H1 (cell line): ENCODE measurements at regions not wholly inside any gene's neighbourhood (a gene's known extent, or its start where the extent isn't known, plus 50 kb on each side); places are given as distances from the start of the nearest gene placed in this dataset.

ENCODE experiments used
- CTCF ChIA-PET: fragments of 300-600 bp; sonication (Branson Sonifier 250); formaldehyde crosslinking; loops from one replicate; lab custom pipeline; 2021; ENCODE audit not compliant: partially characterized antibody; lab: Charles Lee
- POLR2A ChIA-PET: fragments of 300-600 bp; sonication (Branson Sonifier 250); formaldehyde crosslinking; loops from one replicate; lab custom pipeline; 2021; ENCODE audit warnings: inconsistent platforms; ENCODE audit not compliant: partially characterized antibody; lab: Charles Lee
- DNase-seq, 2 experiments: peaks; one replicate each; pipeline versions ENCODE4 v3.0.0 to v3.0.0-alpha.2; 2010 to 2022; ENCODE audit warnings: low spot score in 2 of 2, low read depth in 1 of 2, mixed read lengths in 1 of 2
- FAIRE-seq: peaks from 2 replicates; lab custom pipeline; 2011; peaks lifted over from hg19 to GRCh38; lab: Jason Lieb, UNC
- H2AFZ ChIP-seq: 2 replicates; pipeline ENCODE4 v1.8.1; 2012; ENCODE audit warnings: low read length, inconsistent platforms
- H2AK5ac ChIP-seq: 2 replicates; pipeline ENCODE4 v1.6.1; 2013; ENCODE audit warnings: low read depth, low read length
- H2BK120ac ChIP-seq: replicated peaks from 2 replicates; pipeline ENCODE3; 2013; ENCODE audit warnings: low read depth, low read length, inconsistent platforms
- H2BK12ac ChIP-seq: 2 replicates; pipeline ENCODE4 v1.6.1; 2013; ENCODE audit warnings: low read depth, low read length
- H2BK15ac ChIP-seq: 2 replicates; pipeline ENCODE4 v1.6.1; 2013; ENCODE audit warnings: low read length
- H2BK20ac ChIP-seq: 2 replicates; pipeline ENCODE4 v1.6.1; 2013; ENCODE audit warnings: low read length
- H2BK5ac ChIP-seq: 2 replicates; pipeline ENCODE4 v1.6.1; 2013; ENCODE audit warnings: low read depth, low read length
- H3K14ac ChIP-seq: 2 replicates; pipeline ENCODE4 v1.6.1; 2013; ENCODE audit warnings: inconsistent platforms; ENCODE audit not compliant: insufficient read length
- H3K18ac ChIP-seq: 2 replicates; pipeline ENCODE4 v1.6.1; 2013; ENCODE audit warnings: low read length; ENCODE audit errors: extremely low read depth
- H3K23ac ChIP-seq: 2 replicates; pipeline ENCODE4 v1.6.1; 2013; ENCODE audit warnings: inconsistent platforms; ENCODE audit not compliant: insufficient read length
- H3K23me2 ChIP-seq: 2 replicates; pipeline ENCODE4 v1.6.1; 2013; ENCODE audit warnings: low read depth, low read length
- H3K27ac ChIP-seq: 2 replicates; pipeline ENCODE4 v1.6.1; 2011; ENCODE audit warnings: low read depth, low read length, inconsistent platforms
- H3K27me3 ChIP-seq, 4 experiments: replicated peaks in 1 of 4; 1 replicate in 1 of 4; 2 replicates in 3 of 4; pipeline versions ENCODE4 v1.6.1 to v1.8.1; 2011 to 2013; ENCODE audit warnings: low read length in 3 of 4, mild to moderate bottlenecking in 3 of 4, inconsistent platforms in 2 of 4, mixed read lengths in 2 of 4, moderate library complexity in 1 of 4; ENCODE audit not compliant: control insufficient read depth in 3 of 4, insufficient read depth in 3 of 4; ENCODE audit errors: extremely low read depth in 1 of 4
- H3K36me3 ChIP-seq, 4 experiments: 2 replicates each; pipeline versions ENCODE4 v1.6.1 to v1.8.1; 2011 to 2013; ENCODE audit warnings: mild to moderate bottlenecking in 4 of 4, low read length in 3 of 4, moderate library complexity in 2 of 4, control low read depth in 1 of 4, inconsistent platforms in 1 of 4; ENCODE audit not compliant: insufficient read depth in 4 of 4, control insufficient read depth in 2 of 4
- H3K4ac ChIP-seq: replicated peaks from 2 replicates; pipeline ENCODE3; 2013; ENCODE audit warnings: low read length, low read depth, mixed read lengths, inconsistent platforms; ENCODE audit not compliant: insufficient read length
- H3K4me1 ChIP-seq, 4 experiments: replicated peaks in 1 of 4; 1 replicate in 1 of 4; 2 replicates in 3 of 4; pipeline versions ENCODE4 v1.6.1 to v1.8.1; 2011 to 2013; ENCODE audit warnings: low read length in 3 of 4, inconsistent platforms in 2 of 4, mixed read lengths in 1 of 4; ENCODE audit not compliant: insufficient read depth in 4 of 4, control insufficient read depth in 3 of 4
- H3K4me2 ChIP-seq, 2 experiments: 2 replicates each; pipeline versions ENCODE4 v1.6.1 to v1.8.1; 2011 to 2013; ENCODE audit warnings: low read depth in 2 of 2, low read length in 2 of 2, control low read depth in 1 of 2, inconsistent platforms in 1 of 2, mild to moderate bottlenecking in 1 of 2; ENCODE audit not compliant: insufficient read depth in 1 of 2
- H3K4me3 ChIP-seq, 4 experiments: fragments of 200-600, 300-600 bp in 1 of 4; sonication (generic), shearing (Covaris generic), sonication (Bioruptor Twin) in 1 of 4; 2 replicates each; pipeline versions ENCODE4 v1.5.1 to v1.8.1; 2011 to 2016; ENCODE audit warnings: low read length in 4 of 4, low read depth in 3 of 4, control low read depth in 2 of 4, inconsistent platforms in 2 of 4, mild to moderate bottlenecking in 2 of 4, mixed read lengths in 1 of 4, moderate library complexity in 1 of 4; ENCODE audit not compliant: insufficient read depth in 2 of 4; ENCODE audit errors: extremely low read depth in 1 of 4
- H3K56ac ChIP-seq: replicated peaks from 2 replicates; pipeline ENCODE3; 2013; ENCODE audit warnings: low read depth, mild to moderate bottlenecking, mixed read lengths, low read length, inconsistent platforms; ENCODE audit not compliant: insufficient read length
- H3K79me1 ChIP-seq: 2 replicates; pipeline ENCODE4 v1.6.1; 2013; ENCODE audit warnings: low read depth, low read length, control low read depth
- H3K79me2 ChIP-seq, 2 experiments: 2 replicates each; pipeline versions ENCODE4 v1.6.1 to v1.8.1; 2012 to 2013; ENCODE audit warnings: low read length in 2 of 2, mild to moderate bottlenecking in 2 of 2, inconsistent platforms in 1 of 2; ENCODE audit not compliant: insufficient read depth in 2 of 2, control insufficient read depth in 1 of 2
- H3K9ac ChIP-seq, 4 experiments: replicated peaks in 1 of 4; 1 replicate in 1 of 4; 2 replicates in 3 of 4; pipeline versions ENCODE4 v1.6.1 to v1.8.1; 2011 to 2013; ENCODE audit warnings: low read depth in 3 of 4, low read length in 3 of 4, control low read depth in 2 of 4, mild to moderate bottlenecking in 2 of 4, moderate library complexity in 2 of 4, inconsistent platforms in 1 of 4; ENCODE audit errors: extremely low read depth in 1 of 4
- H3K9me3 ChIP-seq, 2 experiments: 2 replicates each; pipeline versions ENCODE4 v1.6.1 to v1.8.1; 2012 to 2013; ENCODE audit warnings: mild to moderate bottlenecking in 2 of 2, moderate library complexity in 2 of 2, control low read depth in 1 of 2, inconsistent platforms in 1 of 2, low read depth in 1 of 2, low read length in 1 of 2, mixed read lengths in 1 of 2; ENCODE audit not compliant: insufficient read depth in 2 of 2
- H4K20me1 ChIP-seq, 2 experiments: replicated peaks in 1 of 2; 2 replicates each; pipeline versions ENCODE3 to v1.8.1; 2011 to 2013; ENCODE audit warnings: inconsistent platforms in 2 of 2, low read length in 2 of 2, mild to moderate bottlenecking in 1 of 2; ENCODE audit not compliant: insufficient read depth in 2 of 2, control insufficient read depth in 1 of 2
- H4K5ac ChIP-seq: 2 replicates; pipeline ENCODE4 v1.6.1; 2013; ENCODE audit warnings: low read length, low read depth, mixed read lengths, inconsistent platforms; ENCODE audit not compliant: insufficient read length
- H4K8ac ChIP-seq: 2 replicates; pipeline ENCODE4 v1.8.0; 2013; ENCODE audit warnings: mild to moderate bottlenecking, moderate library complexity, low read length, inconsistent platforms; ENCODE audit not compliant: insufficient read depth; ENCODE audit errors: extremely low read depth
- H4K91ac ChIP-seq: replicated peaks from 2 replicates; pipeline ENCODE3; 2013; ENCODE audit warnings: low read length, mixed read lengths, inconsistent platforms; ENCODE audit not compliant: insufficient read length
- BCL11A ChIP-seq, 2 experiments: IDR thresholded peaks; one replicate each; pipeline ENCODE4 v1.6.1; 2011; ENCODE audit warnings: low read depth in 2 of 2, low read length in 2 of 2, mild to moderate bottlenecking in 2 of 2
- CBX8 ChIP-seq: fragments of 300-800, 300-1000 bp; sonication (generic); IDR thresholded peaks from 2 replicates; pipeline ENCODE4 v1.7.1; 2016; ENCODE audit warnings: low read depth, low read length, borderline replicate concordance
- CEBPB ChIP-seq: IDR thresholded peaks from 2 replicates; pipeline ENCODE4 v1.6.1; 2012; ENCODE audit warnings: low read depth, low read length
- CHD1 ChIP-seq: IDR thresholded peaks from 2 replicates; pipeline ENCODE4 v1.6.1; 2012; ENCODE audit warnings: low read depth, low read length, improper control_type of control experiment
- EGR1 ChIP-seq: IDR thresholded peaks from 2 replicates; pipeline ENCODE4 v1.6.1; 2011; ENCODE audit warnings: low read depth, low read length, borderline replicate concordance
- KDM1A ChIP-seq: fragments of 200-600, 300-600 bp; sonication (generic); IDR thresholded peaks from 2 replicates; pipeline ENCODE4 v1.7.1; 2016; ENCODE audit warnings: mild to moderate bottlenecking, low read length, borderline replicate concordance
- KDM4A ChIP-seq: IDR thresholded peaks from one replicate; pipeline ENCODE4 v1.7.1; 2012; ENCODE audit warnings: low read depth, mild to moderate bottlenecking, moderate library complexity, low read length, inconsistent platforms; ENCODE audit not compliant: severe bottlenecking
- MAFK ChIP-seq: IDR thresholded peaks from 2 replicates; pipeline ENCODE4 v1.6.1; 2012; ENCODE audit warnings: low read depth, mild to moderate bottlenecking, improper control_type of control experiment, low read length
- RAD21 ChIP-seq, 2 experiments: IDR thresholded peaks in 1 of 2; conservative IDR thresholded peaks in 1 of 2; 2 replicates each; pipeline ENCODE4 v1.6.1; 2011; ENCODE audit warnings: low read depth in 2 of 2, low read length in 2 of 2, improper control_type of control experiment in 1 of 2, inconsistent platforms in 1 of 2, mild to moderate bottlenecking in 1 of 2, moderate library complexity in 1 of 2
- RBBP5 ChIP-seq: IDR thresholded peaks from 2 replicates; pipeline ENCODE4 v1.7.1; 2012; ENCODE audit warnings: low read depth, mild to moderate bottlenecking, inconsistent platforms, low read length, moderate library complexity, borderline replicate concordance
- RNF2 ChIP-seq: fragments of 200-900, 300-1000 bp; sonication (generic); IDR thresholded peaks from 2 replicates; pipeline ENCODE4 v1.7.1; 2016; ENCODE audit warnings: borderline replicate concordance, low read depth, mild to moderate bottlenecking, antibody characterized with exemption, low read length; ENCODE audit not compliant: poor library complexity, severe bottlenecking; ENCODE audit errors: missing control alignments
- WGBS, 2 experiments: shearing (Covaris generic) in 1 of 2; methylation state at CpG; one replicate each; pipeline versions ENCODE4 v1.1.6 to v1.1.7; 2013 to 2015; ENCODE audit warnings: low lambda C conversion rate in 2 of 2, mixed read lengths in 2 of 2, inconsistent platforms in 1 of 2, low coverage in 1 of 2, missing lambda C conversion rate in 1 of 2; ENCODE audit not compliant: insufficient replicate concordance in 2 of 2, insufficient coverage in 1 of 2, insufficient read length in 1 of 2; ENCODE audit errors: extremely low coverage in 1 of 2, missing lambda C conversion rate in 1 of 2; 5-methylcytosine and 5-hydroxymethylcytosine counted together

GRCh38 chr2:207255565-207256470, 90.1 kb upstream of the KLF7 start:
- Histone ChIP-seq H2BK5ac (no peak overlapping the region), H2BK12ac (0 out of 2 replicates have a peak overlapping the region, but pooled peaks have one; percentile 45), H4K8ac (no peak overlapping the region), H3K4me3 (no peak overlapping the region), H3K79me1 (no peaks in the 10 kb centered on the region), H2AK5ac (0 out of 2 replicates have a peak overlapping the region, but pooled peaks have one; percentile 55), H2BK120ac (no peak overlapping the region), H3K56ac (no peak overlapping the region), H3K23me2 (no peaks in the 10 kb centered on the region), H2AFZ (no peak overlapping the region), H4K91ac (no peak overlapping the region), H3K18ac (no peak overlapping the region), H3K14ac (no peak overlapping the region), H3K79me2 (no peaks in the 10 kb centered on the region), H3K4me1 (peaks cover 0 to 4% (median 2%) of the 10 kb centered on the region in 4 experiments; a peak in 3 of 7 replicates), H3K27ac (no peak overlapping the region), H3K4ac (no peak overlapping the region), H2BK20ac (peak overlapping the region; percentile 52; the same call in 1 of the 2 replicates), H2BK15ac (no peak overlapping the region; the same call in 1 of the 2 replicates), H3K36me3 (no peaks in the 10 kb centered on the region), H3K9ac (no peak overlapping the region), H3K27me3 (no peaks in the 10 kb centered on the region), H3K9me3 (no peaks in the 10 kb centered on the region), H3K23ac (no peak overlapping the region), H4K5ac (no peak overlapping the region), H3K4me2 (no peak overlapping the region), H4K20me1 (no peaks in the 10 kb centered on the region)
- WGBS, 2 experiments: 92% methylated on average over 14 of the region's 17 CpGs; no CpG with 5 or more reads in 1 of the 2 experiments
- FAIRE-seq: no peak
- no peak for DNase-seq
- ChIA-PET CTCF (interaction anchor here (0.7 to 0.9 kb wide), 2 partner anchors 16 to 415 kb away, joined by 3 read pairs; no protein-coding TSS in a partner anchor), POLR2A (no interaction called here)
- TF ChIP-seq MAFK (no peak), KDM4A (no peak), CBX8 (no peak), RBBP5 (no peak), CEBPB (no peak), EGR1 (no peak), RAD21 (IDR thresholded peaks at IDR 0.05 in 1 of 2, conservative IDR thresholded peaks at IDR 0.05 in 1 of 2; ENCODE audit: low read depth in 2 of 2, low read length in 2 of 2) (no peak), KDM1A (no peak), BCL11A (IDR thresholded peaks at IDR 0.05; ENCODE audit: low read depth in 2 of 2, low read length in 2 of 2) (no peak), RNF2 (no peak), CHD1 (no peak)
